HuH-7 (cell line): ENCODE measurements at regions not wholly inside any gene's neighbourhood (a gene's known extent, or its start where the extent isn't known, plus 50 kb on each side); places are given as distances from the start of the nearest gene placed in this dataset.
"Not testable (repeated sequence)": the region's sequence is repeated elsewhere in the genome, so short reads cannot be mapped to it uniquely, and the experiment has no call there.

Experiments
- DNase-seq: peaks from one replicate; pipeline ENCODE4 v3.0.0; 2011; ENCODE audit warnings: low spot score

DNA sequence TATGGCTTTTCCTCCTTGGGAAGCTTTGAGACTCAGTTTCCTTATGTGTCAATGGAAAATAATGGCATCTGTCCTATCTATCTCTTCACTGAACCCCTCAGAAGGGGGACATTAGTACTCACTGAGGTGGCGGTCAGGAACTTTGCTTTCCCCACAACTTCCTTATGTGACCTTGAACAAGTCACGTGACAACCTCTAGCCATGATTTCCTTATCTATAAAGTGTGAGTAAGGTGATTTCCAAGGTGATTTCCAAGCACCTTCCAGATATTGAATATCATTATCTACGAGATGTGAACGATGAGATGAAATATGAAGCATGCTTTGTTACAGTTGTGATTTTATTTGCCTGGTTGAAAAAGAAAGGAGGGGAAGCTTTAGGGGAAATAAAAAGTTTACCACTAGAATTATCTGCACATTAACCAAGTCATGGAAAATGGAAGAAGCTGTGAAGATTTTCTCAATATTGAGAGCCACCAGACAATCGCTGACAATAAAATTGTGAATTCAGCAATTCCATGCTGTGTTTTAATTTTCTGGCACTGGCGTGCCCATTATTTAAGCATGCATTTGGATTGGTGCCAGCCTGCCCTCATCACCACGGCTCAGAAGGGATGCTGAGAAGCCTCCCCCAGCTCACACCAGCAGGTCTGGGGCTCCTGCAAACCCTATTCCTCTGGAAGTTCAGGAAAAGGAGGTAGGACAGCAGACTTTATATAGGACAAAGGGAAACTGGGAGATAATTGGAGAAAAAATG, 255.3 kb downstream of the CD83 start:
- no peak for DNase-seq

GRCh38 chr6:14373648-14374437, 256.3 kb downstream of the CD83 start:
- no peak for DNase-seq

DNA sequence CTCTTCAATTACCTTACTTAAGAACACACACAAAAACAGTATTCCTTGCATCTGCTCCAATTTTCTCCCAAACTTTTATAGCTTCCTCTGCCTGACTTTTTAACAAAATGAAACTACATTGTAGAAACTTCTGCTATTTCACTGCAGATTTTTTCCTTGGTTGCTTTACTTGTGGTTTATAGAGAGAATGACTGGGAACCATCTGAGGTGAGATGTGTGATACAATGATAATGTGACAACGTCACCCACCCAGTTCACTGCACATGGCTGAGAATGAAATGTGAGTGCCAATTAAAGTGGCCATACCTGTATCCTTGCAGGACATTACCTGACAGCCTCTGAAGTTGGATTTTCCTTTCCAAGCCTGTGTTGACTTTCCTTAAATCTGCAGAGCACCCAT, 258.4 kb downstream of the CD83 start:
- no peak for DNase-seq

DNA sequence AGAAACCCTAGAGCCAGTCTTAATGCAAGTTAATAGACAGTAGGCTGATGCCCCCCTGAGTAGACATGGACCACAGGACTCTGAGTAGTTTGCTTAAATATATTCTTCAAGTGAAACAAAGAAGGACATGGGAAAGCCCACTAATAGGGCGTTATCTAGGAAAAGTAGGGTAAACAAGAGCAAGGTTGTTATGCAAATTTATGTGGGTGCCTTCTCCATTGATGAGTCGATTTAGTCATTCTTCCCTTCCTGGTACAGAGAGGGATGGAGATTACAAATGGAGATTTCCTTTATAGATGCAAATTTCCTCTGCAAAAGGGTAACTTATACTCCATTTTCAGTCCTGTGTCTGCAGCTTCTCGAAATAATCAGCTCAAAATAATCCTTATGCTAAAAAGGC, 262.0 kb downstream of the CD83 start:
- no peak for DNase-seq

- DNase-seq: no peak
Observed at GRCh38 chr6:14380086-14380820, 262.7 kb downstream of the CD83 start.

DNA sequence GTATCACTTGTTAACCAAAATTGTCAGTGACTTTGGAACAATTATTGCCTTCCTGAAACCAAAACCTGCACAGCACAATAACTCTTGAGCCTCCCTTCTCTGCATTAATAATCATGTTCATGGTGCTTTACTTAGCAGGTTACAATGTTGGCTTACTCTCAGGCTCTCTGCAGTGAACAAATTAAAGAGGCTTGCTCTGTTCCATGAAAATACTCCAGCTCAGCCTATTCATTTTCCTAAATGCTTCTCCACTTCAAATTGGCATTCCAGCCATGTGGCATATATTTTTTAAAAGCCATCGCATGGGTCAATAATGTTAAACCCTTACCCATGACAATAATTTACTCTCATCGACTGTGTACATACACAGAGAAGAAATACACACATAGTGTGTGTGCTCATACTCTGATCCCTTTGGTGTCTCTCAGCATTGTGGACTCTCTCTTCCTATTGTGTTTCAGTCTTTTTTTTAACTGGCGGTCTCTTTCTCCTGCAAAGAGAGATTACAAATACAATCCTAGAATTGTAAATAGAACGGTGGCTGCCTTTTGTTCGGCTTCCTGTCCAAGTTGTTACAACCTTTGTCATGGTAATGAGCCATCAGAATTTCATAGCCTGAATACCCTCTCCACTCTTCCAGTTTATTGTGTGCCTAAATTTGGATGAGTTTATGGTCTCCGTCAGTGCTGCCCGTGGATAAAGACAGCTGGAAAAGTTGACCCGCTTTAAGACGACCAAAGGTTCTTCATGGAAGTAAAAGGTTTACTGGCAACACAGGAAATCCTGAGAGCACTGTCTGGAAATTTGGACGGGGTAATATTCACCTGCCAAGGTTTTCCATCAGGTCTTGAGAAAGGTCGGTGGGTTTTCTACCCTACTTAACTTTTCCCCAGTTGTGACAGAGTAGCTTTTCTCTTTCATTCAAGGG, 263.6 kb downstream of the CD83 start:
- DNase-seq: no peak

DNA sequence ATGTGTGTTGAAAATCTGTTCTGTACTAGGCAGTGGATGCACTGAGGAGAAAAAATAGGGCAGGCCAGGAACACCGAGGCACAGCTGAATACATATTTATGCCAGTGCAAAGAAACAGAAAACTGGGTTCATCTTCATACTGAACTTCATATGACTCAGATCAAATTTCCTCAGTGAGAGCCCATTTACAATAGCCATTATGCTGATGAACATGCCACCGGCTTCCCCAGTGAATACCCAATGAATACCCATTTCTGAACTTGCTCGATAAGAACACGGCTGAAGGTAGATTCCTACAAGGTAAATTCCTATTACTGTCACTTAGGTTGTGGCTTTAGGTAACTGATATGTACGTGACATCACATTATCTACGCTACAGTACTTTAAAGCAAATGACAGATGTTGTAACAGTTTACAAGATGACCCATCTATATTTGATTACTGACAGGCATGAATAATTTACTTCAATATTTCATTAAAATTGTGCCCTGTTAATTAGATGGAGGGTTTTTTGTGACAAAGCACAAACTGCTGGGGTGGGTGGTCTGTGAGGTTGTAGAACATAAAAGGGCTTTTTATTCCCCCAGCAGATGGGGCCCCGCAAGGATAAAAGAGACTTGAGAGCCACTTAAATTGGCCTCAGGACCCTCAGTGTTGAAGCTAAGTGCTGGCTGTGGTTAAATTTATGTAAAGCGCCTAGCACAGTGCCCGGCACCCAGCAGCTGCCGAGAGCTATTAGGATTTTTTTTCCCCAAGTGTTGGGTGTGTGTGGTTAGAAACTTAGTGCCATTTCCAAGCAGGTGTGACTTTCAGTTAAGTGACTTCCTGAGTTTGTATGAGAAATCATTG, 264.5 kb downstream of the CD83 start:
- no peak for DNase-seq

- no peak for DNase-seq
Observed at GRCh38 chr6:14382678-14383236, 265.2 kb downstream of the CD83 start.

DNA sequence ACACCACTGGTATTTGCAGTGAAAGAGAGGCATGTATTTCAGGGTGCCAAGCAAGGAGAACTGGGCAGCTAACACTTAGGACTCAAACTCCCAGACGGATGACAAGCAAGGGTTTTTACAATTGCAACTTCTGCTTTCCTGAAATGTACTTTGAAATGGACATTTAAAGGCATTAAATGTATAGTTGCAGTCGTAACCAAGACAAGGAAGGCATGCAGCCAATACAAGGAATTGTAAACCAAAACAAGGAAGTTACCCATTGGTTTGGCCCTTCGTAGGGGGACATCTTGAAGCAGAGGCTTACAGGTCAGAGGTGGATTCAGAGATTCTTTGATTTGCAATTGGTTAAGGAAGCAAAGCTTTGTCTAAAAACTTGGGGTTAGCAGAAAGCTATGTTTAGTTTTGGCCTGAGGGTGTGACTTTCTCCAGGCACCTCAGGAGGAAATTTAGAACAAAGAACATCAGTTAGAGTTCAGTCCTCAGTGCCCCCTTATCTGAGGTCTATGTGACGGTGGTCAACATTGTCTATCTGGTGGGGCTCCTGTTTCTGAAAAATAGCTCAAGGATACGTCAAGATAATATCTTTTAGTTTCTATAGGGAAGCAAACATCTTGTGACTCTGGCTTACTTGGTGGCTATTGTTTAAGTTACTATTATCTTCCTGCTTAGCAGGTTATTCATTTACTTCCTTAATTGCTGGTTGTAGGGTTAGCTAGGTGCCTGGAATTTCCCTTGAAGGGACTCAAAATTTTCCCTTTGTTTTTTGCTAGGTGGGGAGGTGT, 266.0 kb downstream of the CD83 start:
- DNase-seq: no peak

GRCh38 chr6:14384175-14384949, 266.8 kb downstream of the CD83 start:
- no peak for DNase-seq

GRCh38 chr6:14386263-14386662, 268.7 kb downstream of the CD83 start:
- DNase-seq: no peak

DNA sequence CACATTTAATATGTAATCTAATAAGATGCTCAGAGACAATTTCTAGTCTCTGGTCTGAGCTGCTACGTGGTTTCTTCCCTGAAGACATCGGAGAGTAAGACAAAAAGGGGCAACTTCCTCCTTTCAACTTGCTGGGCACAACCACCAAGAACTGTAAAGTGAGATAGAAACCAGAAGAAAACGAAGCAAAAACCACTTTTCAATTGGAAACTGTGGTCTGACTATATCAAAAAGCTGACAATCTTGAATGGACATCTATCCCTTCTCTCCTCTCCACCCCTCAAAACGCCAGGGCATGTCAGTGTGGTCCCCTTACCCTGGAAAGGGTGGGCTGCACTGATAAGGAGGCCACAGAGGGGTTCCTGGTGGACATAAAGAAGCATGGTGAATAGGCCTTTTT, 269.1 kb downstream of the CD83 start:
- no peak for DNase-seq

- DNase-seq: no peak
Observed at GRCh38 chr6:14388371-14388770, 270.8 kb downstream of the CD83 start.

- DNase-seq: not testable (repeated sequence)
Observed at GRCh38 chr6:14389776-14390175, 272.2 kb downstream of the CD83 start.

GRCh38 chr6:14390805-14391204, 273.2 kb downstream of the CD83 start:
- DNase-seq: no peak

GRCh38 chr6:14393910-14394309, 276.3 kb downstream of the CD83 start:
- DNase-seq: no peak

- DNase-seq: no peak
Observed at GRCh38 chr6:14396392-14396791, 278.8 kb downstream of the CD83 start.

DNA sequence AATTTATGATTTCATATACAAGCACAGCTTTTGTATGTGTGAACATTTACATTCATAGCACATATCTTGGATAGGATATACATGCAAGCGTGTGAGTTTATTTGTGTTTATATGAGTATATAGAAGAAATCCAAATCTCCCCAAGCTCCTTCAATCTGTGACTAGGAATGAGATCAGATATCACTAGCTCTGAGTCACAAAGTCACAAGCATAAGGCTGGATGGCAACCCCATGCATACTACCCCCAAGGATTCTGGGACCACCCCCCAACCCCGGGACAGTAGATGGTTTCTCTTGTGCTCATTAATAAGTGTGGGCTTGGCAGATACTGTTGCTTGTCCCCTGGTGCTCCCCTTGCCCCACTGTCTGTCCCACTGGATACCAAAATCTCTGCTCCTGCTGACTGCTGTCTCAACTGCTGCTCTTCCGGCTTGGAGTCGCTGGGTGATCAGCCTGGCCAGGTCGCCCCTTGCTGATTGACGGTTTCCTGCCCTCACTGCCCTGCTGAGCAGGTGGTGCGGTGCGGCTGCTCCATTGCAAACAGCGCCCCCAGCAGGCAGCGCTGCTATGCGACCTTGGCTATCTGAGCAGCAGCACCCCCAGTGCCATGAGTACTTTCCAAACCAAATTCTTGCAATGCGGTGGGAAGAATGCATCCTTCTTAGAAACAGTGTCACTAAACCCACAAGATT, 279.4 kb downstream of the CD83 start:
- no peak for DNase-seq
